ENCODE measurements at regions not wholly inside any gene's neighbourhood (a gene's known extent, or its start where the extent isn't known, plus 50 kb on each side); places are given as distances from the start of the nearest gene placed in this dataset.
"Not testable (repeated sequence)": the region's sequence is repeated elsewhere in the genome, so short reads cannot be mapped to it uniquely, and the experiment has no call there.

- no peaks in the 10 kb centered on the region for H3K27me3 ChIP-seq (ENCODE audit: insufficient read depth, low read length)
- no peaks in the 10 kb centered on the region for H3K9me3 ChIP-seq (ENCODE audit: low read length)
- H2AFZ ChIP-seq (ENCODE audit: low read depth, low read length), result no peak overlapping the region
- H3K4me1 ChIP-seq (ENCODE audit: insufficient read depth, low read length), result no peaks in the 10 kb centered on the region
- H3K36me3 ChIP-seq (ENCODE audit: insufficient read depth, low read length), result no peaks in the 10 kb centered on the region
- no peak overlapping the region for H3K4me3 ChIP-seq (ENCODE audit: low read length)
Observed at GRCh38 chr12:126233625-126234024, 1168.4 kb downstream of the AACS start.

DNA sequence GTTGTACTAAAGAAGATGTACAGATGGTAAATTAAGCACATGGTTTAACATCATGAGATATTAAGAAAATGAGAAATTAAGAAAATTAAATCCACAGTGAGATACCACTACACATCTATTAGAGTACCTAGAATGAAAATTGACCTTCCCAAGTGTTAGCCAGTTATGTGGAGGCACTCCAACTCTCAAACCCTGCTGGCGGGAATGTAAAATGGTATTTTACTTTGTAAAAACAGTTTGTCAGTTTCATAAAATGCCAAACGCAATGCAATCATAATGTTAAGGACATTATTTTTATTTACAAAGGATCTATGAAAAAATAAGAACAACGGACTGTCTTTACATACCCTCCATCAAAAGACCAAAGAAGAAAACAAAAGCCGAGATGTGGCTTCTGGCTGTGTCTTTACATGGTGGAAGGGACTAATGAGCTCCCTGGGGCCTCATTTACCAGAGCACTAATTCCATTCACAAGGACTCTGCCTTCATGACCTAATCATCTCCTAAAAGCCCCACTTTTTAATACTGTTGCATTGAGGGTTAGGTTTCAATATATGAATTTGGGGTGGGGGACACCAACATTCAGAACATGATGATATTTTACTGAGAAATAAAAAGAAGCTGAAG, 1178.7 kb downstream of the AACS start:
- H3K4me1 ChIP-seq (ENCODE audit: insufficient read depth, low read length), result no peaks in the 10 kb centered on the region
- no peak overlapping the region for H3K4me3 ChIP-seq (ENCODE audit: low read length)
- H2AFZ ChIP-seq (ENCODE audit: low read depth, low read length), result no peak overlapping the region
- H3K27me3 ChIP-seq (ENCODE audit: insufficient read depth, low read length), result no peaks in the 10 kb centered on the region
- no peaks in the 10 kb centered on the region for H3K9me3 ChIP-seq (ENCODE audit: low read length)
- H3K36me3 ChIP-seq (ENCODE audit: insufficient read depth, low read length), result no peaks in the 10 kb centered on the region

DNA sequence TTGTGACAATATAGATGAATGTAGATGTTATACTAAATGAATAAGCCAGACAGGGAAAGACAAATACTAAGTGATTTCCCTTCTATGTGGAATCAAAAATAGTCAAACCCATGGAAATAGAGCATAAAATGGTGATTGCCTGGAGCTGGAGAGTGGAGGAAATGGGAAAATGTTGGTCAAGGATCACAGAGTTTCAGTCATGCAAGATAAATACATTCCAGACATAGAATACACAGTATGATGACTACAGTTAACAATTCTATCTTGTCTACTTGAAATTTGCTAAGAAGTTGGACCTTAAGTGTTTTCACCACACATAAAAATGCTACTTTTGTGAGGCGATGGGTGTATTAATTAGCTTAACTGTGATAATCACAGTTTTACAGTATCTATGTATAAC, 1182.7 kb downstream of the AACS start:
- Histone ChIP-seq H3K9me3 (ENCODE audit: low read length) (no peaks in the 10 kb centered on the region), H3K27me3 (ENCODE audit: insufficient read depth, low read length) (no peaks in the 10 kb centered on the region), H3K4me1 (ENCODE audit: insufficient read depth, low read length) (no peaks in the 10 kb centered on the region), H3K4me3 (ENCODE audit: low read length) (no peak overlapping the region), H2AFZ (ENCODE audit: low read depth, low read length) (no peak overlapping the region), H3K36me3 (ENCODE audit: insufficient read depth, low read length) (no peaks in the 10 kb centered on the region)

DNA sequence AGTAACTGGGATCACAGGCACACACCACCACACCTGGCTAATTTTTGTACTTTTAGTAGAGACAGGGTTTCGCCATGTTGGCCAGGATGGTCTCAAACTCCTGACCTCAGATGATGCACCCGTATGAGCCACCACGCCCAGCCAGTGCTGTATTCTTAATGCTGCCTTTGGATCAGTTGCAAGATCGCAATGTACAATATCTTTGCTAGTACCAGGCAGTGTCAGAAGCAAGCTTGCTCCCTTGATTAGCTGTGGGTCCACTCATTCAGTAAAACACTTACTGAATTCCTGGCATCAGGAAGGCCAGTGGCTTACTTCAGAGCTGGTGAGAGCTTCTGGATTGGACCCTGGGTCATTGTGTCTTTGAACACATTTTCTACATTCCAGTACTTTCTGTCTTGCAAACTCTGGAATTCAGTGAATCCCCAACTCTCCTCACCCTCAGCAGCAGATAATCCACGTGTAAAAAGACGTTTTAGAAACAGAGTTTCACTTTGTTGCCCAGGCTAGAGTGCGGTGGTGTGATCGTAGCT, 1183.7 kb downstream of the AACS start:
- no peaks in the 10 kb centered on the region for H3K36me3 ChIP-seq (ENCODE audit: insufficient read depth, low read length)
- no peaks in the 10 kb centered on the region for H3K9me3 ChIP-seq (ENCODE audit: low read length)
- H3K4me3 ChIP-seq (ENCODE audit: low read length), result no peak overlapping the region
- no peak overlapping the region for H2AFZ ChIP-seq (ENCODE audit: low read depth, low read length)
- H3K27me3 ChIP-seq (ENCODE audit: insufficient read depth, low read length), result no peaks in the 10 kb centered on the region
- no peaks in the 10 kb centered on the region for H3K4me1 ChIP-seq (ENCODE audit: insufficient read depth, low read length)

DNA sequence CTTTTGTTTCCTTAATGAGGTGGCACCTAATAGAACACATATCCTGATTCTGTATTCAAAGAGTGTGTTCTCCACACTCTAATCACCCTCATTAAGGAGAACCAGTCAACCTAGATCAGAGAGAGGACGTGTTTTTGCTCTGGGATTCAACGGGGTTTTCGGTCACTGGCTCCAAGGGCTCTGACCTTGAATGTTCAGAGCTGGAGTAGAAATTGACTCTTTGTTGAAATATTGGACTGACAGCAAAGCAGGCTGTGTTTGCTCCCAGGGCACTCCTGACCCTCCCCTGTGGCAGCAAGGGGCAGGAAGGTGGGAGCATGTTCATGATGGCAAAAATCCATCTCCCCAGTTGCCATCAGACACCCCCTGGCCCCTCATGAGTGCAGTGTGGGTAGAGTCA, 1193.0 kb downstream of the AACS start:
- H3K4me1 ChIP-seq (ENCODE audit: insufficient read depth, low read length), result no peaks in the 10 kb centered on the region
- H3K36me3 ChIP-seq (ENCODE audit: insufficient read depth, low read length), result no peaks in the 10 kb centered on the region

DNA sequence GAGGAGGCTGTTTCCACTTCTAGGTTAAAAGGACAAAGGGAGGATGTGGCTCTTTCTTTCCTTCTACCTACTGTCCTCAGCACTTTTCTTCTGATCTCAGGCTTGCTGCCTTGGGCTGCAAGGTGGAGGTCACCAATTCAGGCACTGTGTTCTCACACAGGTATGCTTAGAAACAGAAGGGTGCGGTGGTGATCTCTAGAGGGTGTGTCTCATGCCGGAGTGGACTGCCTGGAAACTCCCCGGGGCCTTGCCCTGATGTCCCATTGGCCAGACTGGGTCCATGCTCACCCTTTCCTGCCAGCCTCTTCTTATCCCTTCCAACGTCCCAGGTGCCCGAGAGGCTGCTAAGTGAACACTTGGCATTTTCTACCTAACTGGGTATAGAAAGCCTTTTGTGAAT, 1197.6 kb downstream of the AACS start:
- no peak overlapping the region for H3K4me3 ChIP-seq (ENCODE audit: low read length)
- no peak overlapping the region for H2AFZ ChIP-seq (ENCODE audit: low read depth, low read length)
- H3K36me3 ChIP-seq (ENCODE audit: insufficient read depth, low read length), result no peaks in the 10 kb centered on the region
- H3K4me1 ChIP-seq (ENCODE audit: insufficient read depth, low read length), result no peaks in the 10 kb centered on the region
- no peaks in the 10 kb centered on the region for H3K27me3 ChIP-seq (ENCODE audit: insufficient read depth, low read length)
- H3K9me3 ChIP-seq (ENCODE audit: low read length), result no peaks in the 10 kb centered on the region

More for the DNA sequence above, 1193.0 kb downstream of the AACS start:
- no peak overlapping the region for H2AFZ ChIP-seq (ENCODE audit: low read depth, low read length)
- no peaks in the 10 kb centered on the region for H3K27me3 ChIP-seq (ENCODE audit: insufficient read depth, low read length)
- no peak overlapping the region for H3K4me3 ChIP-seq (ENCODE audit: low read length)
- no peaks in the 10 kb centered on the region for H3K9me3 ChIP-seq (ENCODE audit: low read length)

DNA sequence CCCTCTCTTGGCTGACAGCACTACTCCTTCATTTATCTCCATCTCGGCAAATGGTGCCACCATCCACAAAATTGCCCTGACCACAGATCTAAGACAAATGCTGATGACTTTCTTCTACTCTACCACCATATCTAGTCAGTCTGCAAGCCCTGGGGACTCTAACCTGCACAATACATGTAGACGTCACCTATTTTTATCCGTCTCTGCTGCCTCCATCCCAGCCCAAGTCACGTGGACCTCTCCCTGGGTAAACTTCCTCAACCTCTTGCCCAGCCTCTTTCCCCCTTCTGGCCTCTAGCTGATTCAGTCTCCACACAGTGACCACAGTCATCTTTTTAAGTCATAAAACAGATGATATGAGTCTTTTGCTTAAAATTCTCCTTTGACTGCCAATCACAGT, 1203.0 kb downstream of the AACS start:
- Histone ChIP-seq H3K4me3 (ENCODE audit: low read length) (no peak overlapping the region), H2AFZ (ENCODE audit: low read depth, low read length) (no peak overlapping the region), H3K9me3 (ENCODE audit: low read length) (no peaks in the 10 kb centered on the region), H3K27me3 (ENCODE audit: insufficient read depth, low read length) (no peaks in the 10 kb centered on the region), H3K36me3 (ENCODE audit: insufficient read depth, low read length) (no peaks in the 10 kb centered on the region), H3K4me1 (ENCODE audit: insufficient read depth, low read length) (no peaks in the 10 kb centered on the region)

GRCh38 chr12:126271159-126271558, 1205.9 kb downstream of the AACS start:
- Histone ChIP-seq H2AFZ (ENCODE audit: low read depth, low read length) (no peak overlapping the region), H3K9me3 (ENCODE audit: low read length) (no peaks in the 10 kb centered on the region), H3K27me3 (ENCODE audit: insufficient read depth, low read length) (no peaks in the 10 kb centered on the region), H3K4me3 (ENCODE audit: low read length) (no peak overlapping the region), H3K4me1 (ENCODE audit: insufficient read depth, low read length) (no peaks in the 10 kb centered on the region), H3K36me3 (ENCODE audit: insufficient read depth, low read length) (no peaks in the 10 kb centered on the region)

GRCh38 chr12:126282691-126283090, 1217.5 kb downstream of the AACS start:
- no peak overlapping the region for H3K4me3 ChIP-seq (ENCODE audit: low read length)
- H3K9me3 ChIP-seq (ENCODE audit: low read length), result no peaks in the 10 kb centered on the region
- no peaks in the 10 kb centered on the region for H3K27me3 ChIP-seq (ENCODE audit: insufficient read depth, low read length)
- H3K36me3 ChIP-seq (ENCODE audit: insufficient read depth, low read length), result no peaks in the 10 kb centered on the region
- no peak overlapping the region for H2AFZ ChIP-seq (ENCODE audit: low read depth, low read length)
- no peaks in the 10 kb centered on the region for H3K4me1 ChIP-seq (ENCODE audit: insufficient read depth, low read length)

DNA sequence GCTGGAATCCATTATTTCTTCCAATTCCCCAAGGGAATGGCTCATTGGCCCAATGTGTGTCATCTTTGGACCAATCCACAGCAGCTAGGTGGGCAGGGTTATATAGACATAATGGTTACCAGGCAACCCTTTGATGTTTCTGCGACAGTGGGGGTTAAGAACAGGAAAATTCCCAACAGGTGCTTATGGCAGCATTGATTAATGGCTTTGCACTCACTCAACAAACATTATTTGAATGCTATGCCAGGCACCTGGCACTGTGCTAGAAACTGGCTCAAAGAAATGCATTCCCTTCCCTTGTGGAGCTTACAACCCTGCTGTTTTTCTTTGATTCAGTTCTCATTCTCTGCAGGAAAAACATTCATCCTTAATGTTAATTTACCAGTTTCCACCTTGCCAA, 1221.0 kb downstream of the AACS start:
- no peaks in the 10 kb centered on the region for H3K9me3 ChIP-seq (ENCODE audit: low read length)
- H3K4me1 ChIP-seq (ENCODE audit: insufficient read depth, low read length), result no peaks in the 10 kb centered on the region
- H2AFZ ChIP-seq (ENCODE audit: low read depth, low read length), result no peak overlapping the region
- no peaks in the 10 kb centered on the region for H3K27me3 ChIP-seq (ENCODE audit: insufficient read depth, low read length)
- no peaks in the 10 kb centered on the region for H3K36me3 ChIP-seq (ENCODE audit: insufficient read depth, low read length)
- no peak overlapping the region for H3K4me3 ChIP-seq (ENCODE audit: low read length)

DNA sequence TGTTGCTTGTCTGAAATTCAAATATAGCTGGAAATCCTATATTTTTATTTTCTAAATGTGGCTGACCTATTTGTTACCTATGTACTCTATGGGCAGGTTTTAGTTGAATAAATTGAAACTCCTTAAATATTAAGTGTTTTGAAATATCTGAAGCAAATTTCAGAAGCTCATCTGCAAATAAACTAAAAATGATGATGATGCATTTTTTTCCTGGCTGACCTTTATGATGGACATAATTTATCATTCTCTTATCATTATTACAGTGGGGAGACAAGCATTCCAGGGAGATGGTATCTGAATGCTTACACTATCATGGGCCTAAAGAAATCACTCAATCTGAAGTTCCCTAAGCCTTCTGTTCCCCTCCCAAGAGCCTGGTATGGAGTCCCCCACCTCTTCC, 1225.2 kb downstream of the AACS start:
- no peaks in the 10 kb centered on the region for H3K36me3 ChIP-seq (ENCODE audit: insufficient read depth, low read length)
- no peaks in the 10 kb centered on the region for H3K9me3 ChIP-seq (ENCODE audit: low read length)
- H3K27me3 ChIP-seq (ENCODE audit: insufficient read depth, low read length), result no peaks in the 10 kb centered on the region
- H3K4me3 ChIP-seq (ENCODE audit: low read length), result no peak overlapping the region
- H3K4me1 ChIP-seq (ENCODE audit: insufficient read depth, low read length), result no peaks in the 10 kb centered on the region
- H2AFZ ChIP-seq (ENCODE audit: low read depth, low read length), result no peak overlapping the region

DNA sequence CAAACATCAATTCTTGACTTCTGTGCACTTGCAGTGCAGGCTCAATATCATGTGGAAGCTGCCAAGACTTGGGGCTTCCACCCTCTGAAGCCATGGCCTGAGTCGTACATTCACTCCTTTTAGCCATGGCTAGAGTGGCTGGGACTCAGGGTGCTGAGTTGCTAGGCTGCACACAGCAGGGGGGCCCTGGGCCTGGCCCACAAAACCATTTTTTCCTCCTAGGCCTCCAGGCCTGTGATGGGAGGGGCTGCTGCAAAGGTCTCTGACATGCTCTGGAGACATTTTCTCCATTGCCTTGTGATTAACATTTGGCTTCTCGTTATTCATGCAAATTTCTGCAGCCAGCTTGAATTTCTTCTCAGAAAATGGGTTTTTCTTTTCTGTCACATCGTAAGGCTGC, 1226.8 kb downstream of the AACS start:
- H3K36me3 ChIP-seq (ENCODE audit: insufficient read depth, low read length); H3K9me3 ChIP-seq (ENCODE audit: low read length); H3K4me1 ChIP-seq (ENCODE audit: insufficient read depth, low read length); H3K27me3 ChIP-seq (ENCODE audit: insufficient read depth, low read length); H3K4me3 ChIP-seq (ENCODE audit: low read length); H2AFZ ChIP-seq (ENCODE audit: low read depth, low read length): not testable (repeated sequence)

DNA sequence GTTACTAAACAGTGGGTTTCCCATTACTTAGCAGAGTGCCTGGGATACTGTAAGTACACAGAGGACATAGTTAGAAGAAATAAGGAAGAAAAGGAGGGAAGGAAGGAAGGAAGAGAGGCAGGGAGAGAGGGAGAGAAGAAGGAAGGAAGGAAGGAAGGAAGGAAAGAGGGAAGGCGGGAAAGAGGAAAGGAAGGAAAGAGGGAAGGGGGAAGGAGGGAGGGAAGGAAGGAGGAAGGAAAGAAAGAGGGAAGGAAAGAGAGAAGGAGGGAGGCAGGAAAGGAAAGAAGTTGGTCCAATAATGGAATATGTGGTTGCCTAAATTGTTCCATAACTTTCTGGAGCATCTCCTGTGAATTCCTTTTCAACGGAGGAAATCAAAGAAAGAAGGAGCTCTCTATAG, 1230.4 kb downstream of the AACS start:
- Histone ChIP-seq H2AFZ (ENCODE audit: low read depth, low read length) (no peak overlapping the region), H3K4me1 (ENCODE audit: insufficient read depth, low read length) (no peaks in the 10 kb centered on the region), H3K36me3 (ENCODE audit: insufficient read depth, low read length) (no peaks in the 10 kb centered on the region), H3K4me3 (ENCODE audit: low read length) (no peak overlapping the region), H3K9me3 (ENCODE audit: low read length) (no peaks in the 10 kb centered on the region), H3K27me3 (ENCODE audit: insufficient read depth, low read length) (no peaks in the 10 kb centered on the region)

DNA sequence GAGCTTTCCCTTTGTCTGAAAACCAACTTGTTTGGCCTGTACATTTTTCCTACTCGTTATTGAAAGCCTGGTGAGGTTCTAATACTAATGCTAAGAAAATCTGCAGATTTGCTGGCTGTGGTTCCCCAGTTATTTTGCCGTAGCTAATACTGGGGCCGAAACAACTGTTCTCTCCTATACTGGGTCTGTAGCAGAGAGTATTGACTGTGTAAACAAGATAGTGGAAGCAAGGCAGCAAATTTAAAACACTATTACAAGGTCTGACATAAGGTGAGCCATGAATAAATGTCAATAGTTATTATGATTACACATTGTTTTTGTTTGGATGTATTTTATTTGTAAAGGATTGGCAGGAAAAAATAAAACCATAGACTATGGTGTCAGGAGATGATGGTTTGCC, 1244.0 kb downstream of the AACS start:
- H3K4me3 ChIP-seq (ENCODE audit: low read length), result no peak overlapping the region
- H3K9me3 ChIP-seq (ENCODE audit: low read length), result no peaks in the 10 kb centered on the region
- no peaks in the 10 kb centered on the region for H3K27me3 ChIP-seq (ENCODE audit: insufficient read depth, low read length)
- H3K36me3 ChIP-seq (ENCODE audit: insufficient read depth, low read length), result no peaks in the 10 kb centered on the region
- H2AFZ ChIP-seq (ENCODE audit: low read depth, low read length), result no peak overlapping the region
- no peaks in the 10 kb centered on the region for H3K4me1 ChIP-seq (ENCODE audit: insufficient read depth, low read length)
